SU-DHL-6 (cell line): ENCODE measurements at regions not wholly inside any gene's neighbourhood (a gene's known extent, or its start where the extent isn't known, plus 50 kb on each side); places are given as distances from the start of the nearest gene placed in this dataset.

Experiments
- H2AFZ ChIP-seq: fragments of 200-600 bp; sonication (generic); 2 replicates; pipeline ENCODE4 v1.6.1; 2014; ENCODE audit warnings: low read depth, mild to moderate bottlenecking, moderate library complexity, mixed read lengths, antibody characterized with exemption, low read length; ENCODE audit not compliant: severe bottlenecking
- H3F3A ChIP-seq: fragments of 200-600 bp; shearing (Covaris generic); 2 replicates; pipeline ENCODE4 v1.6.0; 2016; ENCODE audit warnings: antibody characterized with exemption, mild to moderate bottlenecking; ENCODE audit not compliant: insufficient read depth
- H3K27ac ChIP-seq: fragments of 200-600 bp; sonication (generic); 2 replicates; pipeline ENCODE4 v1.5.1; 2016; ENCODE audit warnings: low read depth, mild to moderate bottlenecking, low read length, moderate library complexity, mixed read lengths
- H3K27me3 ChIP-seq: fragments of 200-600 bp; sonication (generic), shearing (Covaris generic); 2 replicates; pipeline ENCODE4 v1.6.0; 2014; ENCODE audit warnings: mild to moderate bottlenecking, low read length
- H3K36me3 ChIP-seq: fragments of 200-600 bp; sonication (generic); 2 replicates; pipeline ENCODE4 v1.6.1; 2014; ENCODE audit warnings: mild to moderate bottlenecking, low read length, mixed read lengths
- H3K4me2 ChIP-seq: fragments of 300-600, 200-600 bp; shearing (Covaris generic), sonication (generic); 2 replicates; pipeline ENCODE4 v1.6.0; 2014; ENCODE audit warnings: low read length, low read depth, mild to moderate bottlenecking; ENCODE audit not compliant: poor library complexity, severe bottlenecking
- H3K4me3 ChIP-seq: fragments of 200-600 bp; sonication (generic); 2 replicates; pipeline ENCODE4 v1.5.1; 2014; ENCODE audit warnings: antibody characterized with exemption, low read length, mild to moderate bottlenecking, mixed read lengths; ENCODE audit not compliant: insufficient read depth, poor library complexity, severe bottlenecking
- H3K79me2 ChIP-seq: fragments of 200-600 bp; sonication (generic); 2 replicates; pipeline ENCODE4 v1.6.1; 2014; ENCODE audit warnings: mild to moderate bottlenecking, low read length, moderate library complexity; ENCODE audit not compliant: insufficient read depth
- H3K9ac ChIP-seq: fragments of 200-600 bp; sonication (generic); 2 replicates; pipeline ENCODE4 v1.7.0; 2014; ENCODE audit warnings: mild to moderate bottlenecking, low read length
- H3K9me2 ChIP-seq: fragments of 200-600 bp; sonication (generic); replicated peaks from 2 replicates; pipeline ENCODE4 v1.6.1; 2014; ENCODE audit warnings: low read length; ENCODE audit not compliant: insufficient read depth
- H3K9me3 ChIP-seq: fragments of 200-600 bp; sonication (generic); 2 replicates; pipeline ENCODE4 v1.6.1; 2014; ENCODE audit warnings: low read length, mixed read lengths; ENCODE audit not compliant: insufficient read depth
- H4K20me1 ChIP-seq: fragments of 200-600 bp; sonication (generic); 2 replicates; pipeline ENCODE4 v1.6.1; 2014; ENCODE audit warnings: low read depth, mild to moderate bottlenecking, antibody characterized with exemption, low read length, moderate library complexity, mixed read lengths
- EZH2phosphoT487 ChIP-seq: fragments of 200-600 bp; sonication (generic), shearing (Covaris generic); conservative IDR thresholded peaks from 2 replicates; pipeline ENCODE4 v1.6.1; 2018; ENCODE audit warnings: mild to moderate bottlenecking, antibody characterized with exemption, low read length, moderate library complexity, mixed read lengths
- TF ChIP-seq, protein P1 (sequence below): fragments of 200-600 bp; sonication (generic); IDR thresholded peaks from one replicate; pipeline ENCODE4 v1.5.1; 2017; ENCODE audit warnings: antibody characterized with exemption, mild to moderate bottlenecking, low read length, moderate library complexity; ENCODE audit not compliant: insufficient read depth, poor library complexity, severe bottlenecking

DNA sequence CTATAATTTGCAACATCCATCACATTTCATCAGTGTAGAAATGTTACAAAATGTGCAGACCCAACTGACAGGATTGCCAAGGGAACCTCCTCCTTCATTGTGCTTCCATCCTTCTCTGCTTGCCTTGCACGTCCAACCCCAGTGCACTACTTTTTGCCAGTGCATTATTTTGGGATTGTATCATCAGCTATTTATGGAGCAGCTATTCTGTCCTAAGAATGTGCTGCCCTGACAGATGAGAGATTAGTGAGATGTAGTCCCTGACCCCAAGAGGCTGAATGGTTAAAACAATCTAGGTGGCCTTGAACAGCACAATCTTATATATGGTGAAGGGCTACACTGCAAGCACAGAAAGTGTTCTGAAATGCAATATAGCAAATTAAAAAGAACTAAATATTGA lies 935.8 kb downstream of the IGSF11 start:
- no peaks in the 10 kb centered on the region for H3K9me2 ChIP-seq
- no peaks in the 10 kb centered on the region for H3K27me3 ChIP-seq
- TF ChIP-seq EZH2phosphoT487: no peak
- H3K79me2 ChIP-seq: no peaks in the 10 kb centered on the region
- H2AFZ ChIP-seq: no peak overlapping the region
- no peak overlapping the region for H3K9ac ChIP-seq
- H3K4me2 ChIP-seq: no peak overlapping the region
- H3K4me3 ChIP-seq: no peak overlapping the region
- no peaks in the 10 kb centered on the region for H3F3A ChIP-seq
- H3K27ac ChIP-seq: no peak overlapping the region
- no peaks in the 10 kb centered on the region for H4K20me1 ChIP-seq
- no peaks in the 10 kb centered on the region for H3K9me3 ChIP-seq
- no peaks in the 10 kb centered on the region for H3K36me3 ChIP-seq

DNA sequence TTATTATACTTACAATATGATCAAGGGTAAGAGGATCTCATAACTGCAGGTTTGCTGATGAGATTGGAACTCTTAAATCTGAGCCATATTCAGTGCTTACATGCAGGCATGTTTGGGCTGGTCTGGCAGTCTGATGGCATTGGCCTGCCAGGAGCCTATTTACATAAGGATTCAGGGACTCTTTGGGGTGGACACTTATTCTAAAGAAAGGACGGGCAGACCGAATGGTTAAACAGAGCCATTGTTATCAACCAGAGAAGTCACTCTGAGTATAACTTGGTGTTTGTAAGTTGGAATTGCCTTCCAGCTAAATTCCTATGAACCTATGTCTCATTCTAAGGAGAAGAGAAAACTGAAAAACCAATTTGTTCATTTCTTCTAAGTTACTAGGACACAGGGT lies 932.8 kb downstream of the IGSF11 start:
- no peaks in the 10 kb centered on the region for H3K9me2 ChIP-seq

DNA sequence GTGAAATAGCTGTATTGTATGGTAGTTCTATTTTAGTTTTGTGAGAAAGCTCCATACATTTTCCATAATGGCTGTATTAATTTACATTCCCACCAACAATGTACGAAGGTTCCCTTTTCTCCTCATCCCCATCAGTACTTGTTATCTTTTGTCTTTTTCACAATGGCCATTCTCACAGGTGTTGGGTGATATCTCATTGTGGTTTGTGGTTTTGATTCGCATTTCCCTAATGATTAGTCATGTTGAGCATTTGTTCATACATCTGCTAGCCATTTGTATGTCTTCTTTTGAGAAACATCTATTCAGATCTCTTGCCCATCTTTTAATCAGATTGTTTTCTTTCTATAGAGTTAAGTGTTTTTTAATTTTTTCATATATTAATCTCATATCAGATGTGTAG lies 931.9 kb downstream of the IGSF11 start:
- Histone ChIP-seq H3K4me3 (no peak overlapping the region), H3K9me2 (no peaks in the 10 kb centered on the region), H3K36me3 (no peaks in the 10 kb centered on the region), H4K20me1 (no peaks in the 10 kb centered on the region), H3F3A (no peaks in the 10 kb centered on the region), H3K27me3 (no peaks in the 10 kb centered on the region), H3K9me3 (no peaks in the 10 kb centered on the region), H2AFZ (no peak overlapping the region), H3K4me2 (no peak overlapping the region), H3K79me2 (no peaks in the 10 kb centered on the region), H3K27ac (no peak overlapping the region), H3K9ac (no peak overlapping the region)
- no peak for TF ChIP-seq EZH2phosphoT487
- TF ChIP-seq, protein P1, sequence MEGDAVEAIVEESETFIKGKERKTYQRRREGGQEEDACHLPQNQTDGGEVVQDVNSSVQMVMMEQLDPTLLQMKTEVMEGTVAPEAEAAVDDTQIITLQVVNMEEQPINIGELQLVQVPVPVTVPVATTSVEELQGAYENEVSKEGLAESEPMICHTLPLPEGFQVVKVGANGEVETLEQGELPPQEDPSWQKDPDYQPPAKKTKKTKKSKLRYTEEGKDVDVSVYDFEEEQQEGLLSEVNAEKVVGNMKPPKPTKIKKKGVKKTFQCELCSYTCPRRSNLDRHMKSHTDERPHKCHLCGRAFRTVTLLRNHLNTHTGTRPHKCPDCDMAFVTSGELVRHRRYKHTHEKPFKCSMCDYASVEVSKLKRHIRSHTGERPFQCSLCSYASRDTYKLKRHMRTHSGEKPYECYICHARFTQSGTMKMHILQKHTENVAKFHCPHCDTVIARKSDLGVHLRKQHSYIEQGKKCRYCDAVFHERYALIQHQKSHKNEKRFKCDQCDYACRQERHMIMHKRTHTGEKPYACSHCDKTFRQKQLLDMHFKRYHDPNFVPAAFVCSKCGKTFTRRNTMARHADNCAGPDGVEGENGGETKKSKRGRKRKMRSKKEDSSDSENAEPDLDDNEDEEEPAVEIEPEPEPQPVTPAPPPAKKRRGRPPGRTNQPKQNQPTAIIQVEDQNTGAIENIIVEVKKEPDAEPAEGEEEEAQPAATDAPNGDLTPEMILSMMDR: no peak

More for the DNA sequence above, 932.8 kb downstream of the IGSF11 start:
- Histone ChIP-seq H3K27ac (no peak overlapping the region), H3K9ac (no peak overlapping the region), H3K79me2 (no peaks in the 10 kb centered on the region), H3K9me3 (no peaks in the 10 kb centered on the region), H3K36me3 (no peaks in the 10 kb centered on the region), H3K27me3 (no peaks in the 10 kb centered on the region), H3F3A (no peaks in the 10 kb centered on the region), H3K4me2 (no peak overlapping the region), H3K4me3 (no peak overlapping the region), H4K20me1 (no peaks in the 10 kb centered on the region), H2AFZ (no peak overlapping the region)
- TF ChIP-seq, protein P1: no peak
- no peak for TF ChIP-seq EZH2phosphoT487

DNA sequence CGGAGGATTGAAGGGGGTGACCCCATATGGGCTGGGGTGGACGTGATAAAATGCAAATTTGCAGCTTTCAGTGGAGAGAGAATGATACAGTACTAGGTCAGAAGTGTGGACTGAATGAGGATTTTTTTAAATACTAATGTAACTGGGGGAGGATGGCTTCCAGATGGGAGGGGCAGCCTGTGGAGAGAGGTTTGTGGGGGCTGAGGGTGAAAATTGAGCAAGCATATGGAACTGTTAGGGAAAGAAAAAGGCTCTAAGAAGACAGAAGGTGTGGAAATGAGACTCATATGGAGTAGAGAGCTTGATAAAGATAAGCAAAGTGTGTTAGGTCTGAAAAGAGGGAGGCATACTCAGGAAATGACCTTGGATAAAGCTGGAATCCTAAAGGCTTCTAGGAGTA lies 926.4 kb downstream of the IGSF11 start:
- no peaks in the 10 kb centered on the region for H3K9me3 ChIP-seq
- H3K36me3 ChIP-seq: no peaks in the 10 kb centered on the region
- H3K9ac ChIP-seq: no peak overlapping the region
- H3K27me3 ChIP-seq: no peaks in the 10 kb centered on the region
- H3K79me2 ChIP-seq: no peaks in the 10 kb centered on the region
- no peak overlapping the region for H3K27ac ChIP-seq
- no peak overlapping the region for H3K4me3 ChIP-seq
- no peaks in the 10 kb centered on the region for H3K9me2 ChIP-seq
- no peaks in the 10 kb centered on the region for H4K20me1 ChIP-seq
- no peak overlapping the region for H3K4me2 ChIP-seq
- no peak for TF ChIP-seq EZH2phosphoT487
- TF ChIP-seq, protein P1: no peak
- H2AFZ ChIP-seq: no peak overlapping the region
- no peaks in the 10 kb centered on the region for H3F3A ChIP-seq
